ENCODE measurements at regions not wholly inside any gene's neighbourhood (a gene's known extent, or its start where the extent isn't known, plus 50 kb on each side); places are given as distances from the start of the nearest gene placed in this dataset.

GRCh38 chr6:150672800-150673199 lies 73.1 kb downstream of the PLEKHG1 start:
- Histone ChIP-seq H3K36me3 (ENCODE audit: control insufficient read depth in 2 of 4, insufficient read depth in 4 of 4, low read length in 3 of 4) (no peaks in the 10 kb centered on the region), H2BK120ac (replicated peaks; ENCODE audit: low read depth, low read length) (no peak overlapping the region), H3K27me3 (replicated peaks in 1 of 4; ENCODE audit: control insufficient read depth in 3 of 4, extremely low read depth in 1 of 4, insufficient read depth in 3 of 4, low read length in 3 of 4) (no peaks in the 10 kb centered on the region), H3K79me2 (ENCODE audit: control insufficient read depth in 1 of 2, insufficient read depth in 2 of 2, low read length in 2 of 2) (no peaks in the 10 kb centered on the region), H3K14ac (ENCODE audit: insufficient read length) (no peak overlapping the region), H2AK5ac (ENCODE audit: low read depth, low read length) (no peak overlapping the region), H3K18ac (ENCODE audit: extremely low read depth, low read length) (no peak overlapping the region), H3K9me3 (ENCODE audit: insufficient read depth in 2 of 2, low read depth in 1 of 2, low read length in 1 of 2) (no peaks in the 10 kb centered on the region), H2BK20ac (ENCODE audit: low read length) (no peak overlapping the region), H3K4me2 (ENCODE audit: insufficient read depth in 1 of 2, low read depth in 2 of 2, low read length in 2 of 2) (no peak overlapping the region), H4K5ac (ENCODE audit: insufficient read length, low read depth, low read length) (no peak overlapping the region), H4K91ac (replicated peaks; ENCODE audit: insufficient read length, low read length) (no peak overlapping the region), H2BK5ac (ENCODE audit: low read depth, low read length) (no peak overlapping the region), H3K9ac (replicated peaks in 1 of 4; ENCODE audit: extremely low read depth in 1 of 4, low read depth in 3 of 4, low read length in 3 of 4) (no peak overlapping the region), H4K20me1 (replicated peaks in 1 of 2; ENCODE audit: control insufficient read depth in 1 of 2, insufficient read depth in 2 of 2, low read length in 2 of 2) (no peaks in the 10 kb centered on the region), H3K56ac (replicated peaks; ENCODE audit: insufficient read length, low read depth, low read length) (no peak overlapping the region), H3K27ac (ENCODE audit: low read depth, low read length) (no peak overlapping the region), H2AFZ (ENCODE audit: low read length) (no peak overlapping the region), H3K23ac (ENCODE audit: insufficient read length) (no peak overlapping the region), H4K8ac (ENCODE audit: extremely low read depth, insufficient read depth, low read length) (no peak overlapping the region), H3K79me1 (ENCODE audit: low read depth, low read length) (no peaks in the 10 kb centered on the region), H3K23me2 (ENCODE audit: low read depth, low read length) (no peaks in the 10 kb centered on the region), H2BK12ac (ENCODE audit: low read depth, low read length) (no peak overlapping the region), H2BK15ac (ENCODE audit: low read length) (no peak overlapping the region), H3K4me3 (ENCODE audit: extremely low read depth in 1 of 4, insufficient read depth in 2 of 4, low read depth in 3 of 4, low read length in 4 of 4) (no peak overlapping the region), H3K4ac (replicated peaks; ENCODE audit: insufficient read length, low read depth, low read length) (no peak overlapping the region), H3K4me1 (replicated peaks in 1 of 4; ENCODE audit: control insufficient read depth in 3 of 4, insufficient read depth in 4 of 4, low read length in 3 of 4) (no peaks in the 10 kb centered on the region)
- DNase-seq (ENCODE audit: low read depth in 1 of 2, low spot score in 2 of 2) (no peak), FAIRE-seq (no peak)
- WGBS, 2 experiments (ENCODE audit: extremely low coverage in 1 of 2, insufficient coverage in 1 of 2, insufficient read length in 1 of 2, insufficient replicate concordance in 2 of 2, low coverage in 1 of 2, low lambda C conversion rate in 2 of 2, missing lambda C conversion rate in 1 of 2) = 88% methylated on average over 2 of the region's 2 CpGs; no CpG with 5 or more reads in 1 of the 2 experiments
- ChIA-PET CTCF (ENCODE audit: partially characterized antibody) (interaction anchor here (2.0 to 4.6 kb wide), 2 partner anchors 14 to 69 kb away, joined by 6 to 40 read pairs; no protein-coding TSS in a partner anchor), POLR2A (ENCODE audit: partially characterized antibody) (no interaction called here)
- no peak for TF ChIP-seq CTBP2 (IDR thresholded peaks at IDR 0.05; ENCODE audit: borderline replicate concordance, insufficient read depth, insufficient read length, low read length)
- TF ChIP-seq CBX5 (IDR thresholded peaks at IDR 0.05; ENCODE audit: low read depth, low read length) = no peak
- no peak for TF ChIP-seq CTCF (IDR thresholded peaks at IDR 0.05; ENCODE audit: control extremely low read depth in 1 of 3, insufficient read depth in 1 of 3, low read depth in 1 of 3, low read length in 3 of 3)
- no peak for TF ChIP-seq KDM1A (IDR thresholded peaks at IDR 0.05; ENCODE audit: borderline replicate concordance, low read length)
- no peak for TF ChIP-seq HDAC6 (IDR thresholded peaks at IDR 0.05; ENCODE audit: low read depth, low read length)
- no peak for TF ChIP-seq POLR2A (IDR thresholded peaks at IDR 0.05; ENCODE audit: control extremely low read depth in 1 of 2, low read depth in 2 of 2, low read length in 2 of 2)
- TF ChIP-seq GTF2F1 (IDR thresholded peaks at IDR 0.05; ENCODE audit: borderline replicate concordance, low read depth, low read length) = no peak
- no peak for TF ChIP-seq SP2 (IDR thresholded peaks at IDR 0.05; ENCODE audit: low read length)
- no peak for TF ChIP-seq ATF3 (IDR thresholded peaks at IDR 0.05; ENCODE audit: insufficient read depth, low read depth, low read length)
- no peak for TF ChIP-seq BCL11A (IDR thresholded peaks at IDR 0.05; ENCODE audit: low read depth in 2 of 2, low read length in 2 of 2)
- no peak for TF ChIP-seq RBBP5 (IDR thresholded peaks at IDR 0.05; ENCODE audit: borderline replicate concordance, low read depth, low read length)
- no peak for TF ChIP-seq SP4 (IDR thresholded peaks at IDR 0.05; ENCODE audit: low read length)

Measured in H1 (cell line).